WERI-Rb-1 (cell line): ENCODE measurements at regions not wholly inside any gene's neighbourhood (a gene's known extent, or its start where the extent isn't known, plus 50 kb on each side); places are given as distances from the start of the nearest gene placed in this dataset.

Source experiments
- DNase-seq: peaks from one replicate; pipeline ENCODE4 v3.0.0-alpha.2; 2020
- H3K27ac ChIP-seq: fragments of 250-450 bp; sonication (Bioruptor Pico); 2 replicates; pipeline ENCODE4 v1.5.1; 2020; ENCODE audit warnings: mild to moderate bottlenecking, moderate library complexity
- H3K27me3 ChIP-seq: fragments of 250-450 bp; sonication (Bioruptor Pico); 2 replicates; pipeline ENCODE4 v1.5.1; 2021; ENCODE audit warnings: mild to moderate bottlenecking, low read depth, moderate library complexity; ENCODE audit not compliant: insufficient read depth, severe bottlenecking
- H3K36me3 ChIP-seq: fragments of 250-450 bp; sonication (Bioruptor Pico); 2 replicates; pipeline ENCODE4 v1.5.1; 2020; ENCODE audit warnings: mild to moderate bottlenecking, moderate library complexity
- H3K4me3 ChIP-seq: 2 replicates; pipeline ENCODE4 v1.5.1; 2011; ENCODE audit warnings: low read depth, mild to moderate bottlenecking, control low read depth, low read length
- H3K9me3 ChIP-seq: fragments of 250-450 bp; sonication (Bioruptor Pico); 2 replicates; pipeline ENCODE4 v1.5.1; 2021; ENCODE audit warnings: mild to moderate bottlenecking, moderate library complexity; ENCODE audit not compliant: severe bottlenecking
- TF ChIP-seq, protein P1 (sequence below): IDR thresholded peaks from 2 replicates; pipeline ENCODE4 v1.5.1; 2011; ENCODE audit warnings: low read depth, mild to moderate bottlenecking, control low read depth, inconsistent platforms, low read length

DNA sequence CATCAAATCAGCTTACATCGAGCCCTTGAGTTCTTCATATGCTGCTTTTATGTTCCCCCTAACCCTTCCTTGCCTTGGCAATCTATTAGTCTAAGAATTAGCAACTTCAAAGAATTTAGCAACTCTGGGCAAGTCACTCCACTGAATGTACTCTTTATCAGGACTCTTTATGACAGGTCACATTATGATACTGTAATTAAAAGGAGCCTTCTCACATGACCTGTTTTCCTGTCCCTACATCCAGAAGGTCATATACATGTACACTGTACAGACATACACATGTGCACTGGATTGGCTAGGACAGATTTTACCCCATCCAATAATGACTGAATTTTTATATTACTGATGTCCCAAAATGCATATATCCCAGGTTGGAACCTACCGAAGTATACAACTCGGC, 463.1 kb downstream of the SHQ1 start:
- H3K9me3 ChIP-seq, result no peaks in the 10 kb centered on the region
- peaks cover 4% of the 10 kb centered on the region for H3K36me3 ChIP-seq
- TF ChIP-seq, protein P1, sequence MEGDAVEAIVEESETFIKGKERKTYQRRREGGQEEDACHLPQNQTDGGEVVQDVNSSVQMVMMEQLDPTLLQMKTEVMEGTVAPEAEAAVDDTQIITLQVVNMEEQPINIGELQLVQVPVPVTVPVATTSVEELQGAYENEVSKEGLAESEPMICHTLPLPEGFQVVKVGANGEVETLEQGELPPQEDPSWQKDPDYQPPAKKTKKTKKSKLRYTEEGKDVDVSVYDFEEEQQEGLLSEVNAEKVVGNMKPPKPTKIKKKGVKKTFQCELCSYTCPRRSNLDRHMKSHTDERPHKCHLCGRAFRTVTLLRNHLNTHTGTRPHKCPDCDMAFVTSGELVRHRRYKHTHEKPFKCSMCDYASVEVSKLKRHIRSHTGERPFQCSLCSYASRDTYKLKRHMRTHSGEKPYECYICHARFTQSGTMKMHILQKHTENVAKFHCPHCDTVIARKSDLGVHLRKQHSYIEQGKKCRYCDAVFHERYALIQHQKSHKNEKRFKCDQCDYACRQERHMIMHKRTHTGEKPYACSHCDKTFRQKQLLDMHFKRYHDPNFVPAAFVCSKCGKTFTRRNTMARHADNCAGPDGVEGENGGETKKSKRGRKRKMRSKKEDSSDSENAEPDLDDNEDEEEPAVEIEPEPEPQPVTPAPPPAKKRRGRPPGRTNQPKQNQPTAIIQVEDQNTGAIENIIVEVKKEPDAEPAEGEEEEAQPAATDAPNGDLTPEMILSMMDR, result no peak
- DNase-seq, result no peak
- H3K27me3 ChIP-seq, result no peaks in the 10 kb centered on the region
- H3K4me3 ChIP-seq, result no peak overlapping the region
- H3K27ac ChIP-seq, result no peak overlapping the region

DNA sequence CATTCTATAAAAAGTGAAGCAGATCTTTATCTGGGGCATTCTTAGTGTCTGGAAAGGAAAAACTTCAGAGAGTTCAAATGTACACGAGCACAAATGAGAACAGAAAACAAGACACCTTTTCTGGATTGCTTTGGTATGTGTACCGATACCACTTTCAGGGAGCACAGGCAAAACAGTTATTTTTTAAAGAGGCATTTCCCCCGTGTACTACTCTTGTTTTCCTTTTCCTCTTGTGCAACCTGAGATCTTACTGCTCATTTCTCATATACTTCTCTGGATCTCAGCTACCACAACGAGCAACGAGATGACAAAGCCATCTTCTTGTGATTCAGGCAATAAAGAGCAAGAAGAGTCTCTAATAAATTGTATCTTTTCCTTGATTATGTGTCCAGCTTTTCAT, 463.6 kb downstream of the SHQ1 start:
- Histone ChIP-seq H3K4me3 (no peak overlapping the region), H3K27ac (no peak overlapping the region), H3K9me3 (no peaks in the 10 kb centered on the region), H3K27me3 (no peaks in the 10 kb centered on the region), H3K36me3 (peaks cover 4% of the 10 kb centered on the region)
- no peak for DNase-seq
- TF ChIP-seq, protein P1, result no peak

DNA sequence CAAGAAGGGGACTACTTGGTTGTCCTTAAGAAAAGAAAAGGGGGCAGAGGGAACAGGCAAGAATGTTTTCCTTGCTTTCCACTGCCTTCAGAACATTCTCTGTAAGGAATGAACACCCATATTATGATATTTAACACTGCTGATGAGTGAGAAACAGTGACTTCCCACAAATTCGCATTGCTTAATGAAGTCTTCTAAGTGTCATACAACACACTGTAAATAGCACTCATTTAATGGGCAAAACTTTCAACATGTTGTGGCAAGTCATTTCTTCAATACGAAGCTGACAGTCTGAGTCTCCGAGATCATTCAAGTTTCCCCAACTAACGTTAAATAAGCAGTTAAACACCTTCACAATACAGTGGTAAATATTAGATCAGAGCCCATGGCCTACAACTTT, 464.4 kb downstream of the SHQ1 start:
- Histone ChIP-seq H3K4me3 (no peak overlapping the region), H3K27me3 (no peaks in the 10 kb centered on the region), H3K36me3 (peaks cover 7% of the 10 kb centered on the region), H3K9me3 (no peaks in the 10 kb centered on the region), H3K27ac (no peak overlapping the region)
- TF ChIP-seq, protein P1, result no peak
- DNase-seq, result no peak

DNA sequence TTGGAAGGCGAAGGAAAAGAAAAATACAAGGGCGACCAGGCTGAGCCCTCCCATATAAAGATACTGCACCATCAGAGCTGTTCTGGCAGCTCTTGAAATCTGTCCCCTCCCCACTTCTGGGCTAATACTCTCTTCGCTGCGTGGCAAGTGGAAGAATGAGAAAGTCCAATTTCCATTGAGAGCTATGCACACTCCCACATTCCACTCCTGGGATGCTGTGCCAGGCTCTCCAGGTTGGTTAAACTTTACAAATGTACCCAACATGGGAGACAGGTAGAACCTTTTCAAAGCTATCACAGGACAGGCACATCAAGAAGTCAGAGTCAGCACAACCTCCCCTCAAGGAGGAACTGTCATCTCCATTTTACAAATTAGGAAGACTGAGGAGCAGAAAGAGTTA, 465.0 kb downstream of the SHQ1 start:
- Histone ChIP-seq H3K9me3 (no peaks in the 10 kb centered on the region), H3K36me3 (peaks cover 14% of the 10 kb centered on the region), H3K27me3 (no peaks in the 10 kb centered on the region), H3K27ac (no peak overlapping the region), H3K4me3 (no peak overlapping the region)
- no peak for DNase-seq
- TF ChIP-seq, protein P1, result no peak

DNA sequence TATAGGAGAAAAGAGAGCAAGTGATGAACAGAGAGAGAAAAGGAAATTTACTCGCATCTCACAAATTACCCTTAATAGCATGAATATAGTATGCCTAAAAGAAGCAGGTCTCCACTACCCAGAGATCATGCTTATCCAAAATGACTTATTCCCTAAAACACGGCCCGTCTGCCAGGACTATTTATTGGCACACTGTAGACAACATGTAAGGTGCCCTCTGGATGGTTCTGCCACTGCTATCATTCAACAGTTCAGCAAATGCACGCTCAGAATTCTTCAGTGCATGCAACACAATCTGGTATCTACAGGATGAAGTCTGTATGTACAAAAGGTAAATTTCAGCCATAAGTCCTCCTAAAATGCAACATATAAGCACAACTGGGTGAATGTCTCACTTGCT, 465.8 kb downstream of the SHQ1 start:
- TF ChIP-seq, protein P1, result no peak
- Histone ChIP-seq H3K9me3 (no peaks in the 10 kb centered on the region), H3K4me3 (no peak overlapping the region), H3K36me3 (peaks cover 18% of the 10 kb centered on the region), H3K27ac (no peak overlapping the region), H3K27me3 (no peaks in the 10 kb centered on the region)
- DNase-seq, result no peak

DNA sequence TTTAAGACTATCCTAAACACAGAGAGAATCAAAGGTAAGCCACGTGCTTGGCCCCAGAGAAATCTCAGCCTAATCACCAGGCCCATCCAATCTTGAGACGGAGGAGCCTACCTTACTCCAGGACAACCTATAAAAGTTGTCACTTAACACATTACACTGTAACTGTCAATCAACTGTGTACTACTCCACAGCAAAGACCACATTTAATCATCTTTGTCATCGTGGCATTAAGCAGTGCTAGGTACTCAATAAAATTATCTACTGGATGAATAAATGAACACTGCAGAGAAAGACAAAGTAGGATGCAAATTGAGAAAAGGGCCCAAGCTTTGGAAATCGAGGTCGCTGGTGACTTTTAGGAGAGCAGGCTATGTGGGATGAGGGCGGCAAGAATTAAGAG, 466.7 kb downstream of the SHQ1 start:
- no peak for DNase-seq
- Histone ChIP-seq H3K27ac (no peak overlapping the region), H3K36me3 (peaks cover 27% of the 10 kb centered on the region), H3K4me3 (no peak overlapping the region), H3K27me3 (no peaks in the 10 kb centered on the region), H3K9me3 (no peaks in the 10 kb centered on the region)
- TF ChIP-seq, protein P1, result no peak
